ENCODE measurements at regions not wholly inside any gene's neighbourhood (a gene's known extent, or its start where the extent isn't known, plus 50 kb on each side); places are given as distances from the start of the nearest gene placed in this dataset.

GRCh38 chr5:130425424-130425823 lies 521.2 kb downstream of the CHSY3 start:
- Histone ChIP-seq H3K4me1 (replicated peaks in 1 of 4; ENCODE audit: control insufficient read depth in 3 of 4, insufficient read depth in 4 of 4, low read length in 3 of 4) (no peaks in the 10 kb centered on the region), H3K18ac (ENCODE audit: extremely low read depth, low read length) (no peak overlapping the region), H3K27me3 (replicated peaks in 1 of 4; ENCODE audit: control insufficient read depth in 3 of 4, extremely low read depth in 1 of 4, insufficient read depth in 3 of 4, low read length in 3 of 4) (no peaks in the 10 kb centered on the region), H2BK12ac (ENCODE audit: low read depth, low read length) (no peak overlapping the region), H3K9me3 (ENCODE audit: insufficient read depth in 2 of 2, low read depth in 1 of 2, low read length in 1 of 2) (no peaks in the 10 kb centered on the region), H3K14ac (ENCODE audit: insufficient read length) (no peak overlapping the region), H3K23ac (ENCODE audit: insufficient read length) (no peak overlapping the region), H2BK15ac (ENCODE audit: low read length) (no peak overlapping the region), H3K4me3 (ENCODE audit: extremely low read depth in 1 of 4, insufficient read depth in 2 of 4, low read depth in 3 of 4, low read length in 4 of 4) (no peak overlapping the region), H2BK120ac (replicated peaks; ENCODE audit: low read depth, low read length) (no peak overlapping the region), H3K23me2 (ENCODE audit: low read depth, low read length) (no peaks in the 10 kb centered on the region), H3K79me2 (ENCODE audit: control insufficient read depth in 1 of 2, insufficient read depth in 2 of 2, low read length in 2 of 2) (no peaks in the 10 kb centered on the region), H4K20me1 (replicated peaks in 1 of 2; ENCODE audit: control insufficient read depth in 1 of 2, insufficient read depth in 2 of 2, low read length in 2 of 2) (no peaks in the 10 kb centered on the region), H2AK5ac (ENCODE audit: low read depth, low read length) (no peak overlapping the region), H2BK20ac (ENCODE audit: low read length) (no peak overlapping the region), H2BK5ac (ENCODE audit: low read depth, low read length) (no peak overlapping the region), H3K36me3 (ENCODE audit: control insufficient read depth in 2 of 4, insufficient read depth in 4 of 4, low read length in 3 of 4) (no peaks in the 10 kb centered on the region), H3K9ac (replicated peaks in 1 of 4; ENCODE audit: extremely low read depth in 1 of 4, low read depth in 3 of 4, low read length in 3 of 4) (no peak overlapping the region), H3K4me2 (ENCODE audit: insufficient read depth in 1 of 2, low read depth in 2 of 2, low read length in 2 of 2) (no peak overlapping the region), H3K27ac (ENCODE audit: low read depth, low read length) (no peak overlapping the region), H4K5ac (ENCODE audit: insufficient read length, low read depth, low read length) (no peak overlapping the region), H3K4ac (replicated peaks; ENCODE audit: insufficient read length, low read depth, low read length) (no peak overlapping the region), H4K8ac (ENCODE audit: extremely low read depth, insufficient read depth, low read length) (no peak overlapping the region), H3K56ac (replicated peaks; ENCODE audit: insufficient read length, low read depth, low read length) (no peak overlapping the region), H2AFZ (ENCODE audit: low read length) (peak overlapping the region; percentile 84), H4K91ac (replicated peaks; ENCODE audit: insufficient read length, low read length) (no peak overlapping the region), H3K79me1 (ENCODE audit: low read depth, low read length) (no peaks in the 10 kb centered on the region)
- TF ChIP-seq PHF8 (conservative IDR thresholded peaks at IDR 0.05; ENCODE audit: low read depth, low read length): no peak
- no peak for TF ChIP-seq EGR1 (IDR thresholded peaks at IDR 0.05; ENCODE audit: borderline replicate concordance, low read depth, low read length)
- TF ChIP-seq TEAD4 (IDR thresholded peaks at IDR 0.05; ENCODE audit: low read depth, low read length): no peak
- TF ChIP-seq ATF3 (IDR thresholded peaks at IDR 0.05; ENCODE audit: insufficient read depth, low read depth, low read length): no peak
- no peak for TF ChIP-seq SRF (IDR thresholded peaks at IDR 0.05; ENCODE audit: low read depth, low read length)
- no peak for TF ChIP-seq TAF1 (IDR thresholded peaks at IDR 0.05; ENCODE audit: low read depth, low read length)
- ChIA-PET POLR2A (ENCODE audit: partially characterized antibody) (no interaction called here), CTCF (ENCODE audit: partially characterized antibody) (no interaction called here)
- no peak for FAIRE-seq
- DNase-seq (ENCODE audit: low read depth in 1 of 2, low spot score in 2 of 2): no peak
- 86% methylated on average over 2 of the region's 2 CpGs; no CpG with 5 or more reads in 1 of the 2 experiments for WGBS, 2 experiments (ENCODE audit: extremely low coverage in 1 of 2, insufficient coverage in 1 of 2, insufficient read length in 1 of 2, insufficient replicate concordance in 2 of 2, low coverage in 1 of 2, low lambda C conversion rate in 2 of 2, missing lambda C conversion rate in 1 of 2)

Data from H1 (cell line).